ENCODE measurements at regions not wholly inside any gene's neighbourhood (a gene's known extent, or its start where the extent isn't known, plus 50 kb on each side); places are given as distances from the start of the nearest gene placed in this dataset.

DNA sequence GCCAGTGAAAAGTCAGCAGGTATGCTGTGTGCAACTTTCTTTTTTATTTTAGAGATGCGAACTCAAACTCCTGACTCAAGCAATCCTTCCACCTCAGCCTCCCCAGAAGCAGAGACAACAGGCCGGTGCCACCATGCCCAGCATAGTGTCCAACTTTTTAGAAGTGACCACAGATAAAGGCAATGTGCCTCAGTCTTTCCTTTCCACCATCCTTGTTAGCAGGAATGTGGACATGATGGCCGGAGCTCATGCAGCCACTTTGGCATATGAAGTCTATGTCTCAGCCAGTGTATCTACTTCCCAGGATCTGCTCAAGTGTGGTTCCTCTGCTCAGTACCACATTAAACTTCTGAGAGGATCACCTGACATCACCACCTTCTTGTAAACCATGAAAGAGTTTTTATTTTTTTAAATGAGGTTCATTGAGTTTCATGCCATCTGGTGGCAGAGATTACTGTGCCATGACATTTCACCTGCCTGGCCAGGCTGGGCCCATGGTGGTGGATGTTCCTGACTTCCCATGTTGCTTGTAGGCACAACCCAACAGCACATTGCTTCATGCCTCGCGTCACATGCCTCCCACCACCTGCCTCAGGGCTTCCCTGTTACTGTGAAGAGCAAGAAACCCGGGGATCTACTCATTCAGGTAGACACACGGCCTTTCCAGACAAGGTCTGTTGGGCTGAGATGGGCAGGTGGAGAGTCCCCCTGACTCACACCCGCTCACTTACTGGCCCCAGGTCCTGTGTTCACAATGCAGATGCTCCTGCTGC, 216.5 kb downstream of the LY86 start:
- TF ChIP-seq POLR2AphosphoS5 (IDR thresholded peaks at IDR 0.05) (no peak), POLR2A (IDR thresholded peaks at IDR 0.05) (no peak)
- TF ChIP-seq, protein P1, sequence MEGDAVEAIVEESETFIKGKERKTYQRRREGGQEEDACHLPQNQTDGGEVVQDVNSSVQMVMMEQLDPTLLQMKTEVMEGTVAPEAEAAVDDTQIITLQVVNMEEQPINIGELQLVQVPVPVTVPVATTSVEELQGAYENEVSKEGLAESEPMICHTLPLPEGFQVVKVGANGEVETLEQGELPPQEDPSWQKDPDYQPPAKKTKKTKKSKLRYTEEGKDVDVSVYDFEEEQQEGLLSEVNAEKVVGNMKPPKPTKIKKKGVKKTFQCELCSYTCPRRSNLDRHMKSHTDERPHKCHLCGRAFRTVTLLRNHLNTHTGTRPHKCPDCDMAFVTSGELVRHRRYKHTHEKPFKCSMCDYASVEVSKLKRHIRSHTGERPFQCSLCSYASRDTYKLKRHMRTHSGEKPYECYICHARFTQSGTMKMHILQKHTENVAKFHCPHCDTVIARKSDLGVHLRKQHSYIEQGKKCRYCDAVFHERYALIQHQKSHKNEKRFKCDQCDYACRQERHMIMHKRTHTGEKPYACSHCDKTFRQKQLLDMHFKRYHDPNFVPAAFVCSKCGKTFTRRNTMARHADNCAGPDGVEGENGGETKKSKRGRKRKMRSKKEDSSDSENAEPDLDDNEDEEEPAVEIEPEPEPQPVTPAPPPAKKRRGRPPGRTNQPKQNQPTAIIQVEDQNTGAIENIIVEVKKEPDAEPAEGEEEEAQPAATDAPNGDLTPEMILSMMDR (IDR thresholded peaks at IDR 0.05 in 8 of 11, conservative IDR thresholded peaks at IDR 0.05 in 3 of 11): no peak
